NCI-H2196 (cell line): ENCODE measurements at regions not wholly inside any gene's neighbourhood (a gene's known extent, or its start where the extent isn't known, plus 50 kb on each side); places are given as distances from the start of the nearest gene placed in this dataset.

Experiments
- DNase-seq: peaks from one replicate; lab custom pipeline; 2025; ENCODE audit not compliant: unreplicated experiment; lab: John Stamatoyannopoulos, UW

GRCh38 chr2:6234702-6235101, 542.5 kb downstream of the SOX11 start:
- DNase-seq = no peak

- no peak for DNase-seq
Observed at GRCh38 chr2:6236317-6236716, 544.1 kb downstream of the SOX11 start.

GRCh38 chr2:6237039-6237660, 545.0 kb downstream of the SOX11 start:
- no peak for DNase-seq

GRCh38 chr2:6249557-6249956, 557.4 kb downstream of the SOX11 start:
- no peak for DNase-seq

GRCh38 chr2:6254441-6254840, 562.3 kb downstream of the SOX11 start:
- DNase-seq = no peak

- DNase-seq = no peak
Observed at GRCh38 chr2:6264198-6264597, 572.0 kb downstream of the SOX11 start.

- no peak for DNase-seq
Observed at GRCh38 chr2:6281524-6281923, 584.2 kb downstream of the CMPK2 start.

- DNase-seq = no peak
Observed at GRCh38 chr2:6283259-6283658, 582.4 kb downstream of the CMPK2 start.

- no peak for DNase-seq
Observed at GRCh38 chr2:6287406-6287805, 578.3 kb downstream of the CMPK2 start.

GRCh38 chr2:6288791-6289190, 576.9 kb downstream of the CMPK2 start:
- no peak for DNase-seq

GRCh38 chr2:6290217-6291015, 575.3 kb downstream of the CMPK2 start:
- DNase-seq = no peak

- DNase-seq = no peak
Observed at GRCh38 chr2:6294791-6295190, 570.9 kb downstream of the CMPK2 start.

- no peak for DNase-seq
Observed at GRCh38 chr2:6297238-6297637, 568.5 kb downstream of the CMPK2 start.

GRCh38 chr2:6301426-6301825, 564.3 kb downstream of the CMPK2 start:
- DNase-seq = no peak

- no peak for DNase-seq
Observed at GRCh38 chr2:6308986-6309385, 556.7 kb downstream of the CMPK2 start.

- no peak for DNase-seq
Observed at GRCh38 chr2:6309415-6310255, 556.1 kb downstream of the CMPK2 start.

- no peak for DNase-seq
Observed at GRCh38 chr2:6310256-6311215, 555.2 kb downstream of the CMPK2 start.

- DNase-seq = no peak
Observed at GRCh38 chr2:6312367-6312766, 553.3 kb downstream of the CMPK2 start.

GRCh38 chr2:6314218-6314960, 551.3 kb downstream of the CMPK2 start:
- DNase-seq = no peak

- DNase-seq = no peak
Observed at GRCh38 chr2:6325616-6326015, 540.1 kb downstream of the CMPK2 start.
